H1 (cell line): ENCODE measurements at regions not wholly inside any gene's neighbourhood (a gene's known extent, or its start where the extent isn't known, plus 50 kb on each side); places are given as distances from the start of the nearest gene placed in this dataset.

Experiments
- CTCF ChIA-PET: fragments of 300-600 bp; sonication (Branson Sonifier 250); formaldehyde crosslinking; loops from one replicate; lab custom pipeline; 2021; ENCODE audit not compliant: partially characterized antibody; lab: Charles Lee
- POLR2A ChIA-PET: fragments of 300-600 bp; sonication (Branson Sonifier 250); formaldehyde crosslinking; loops from one replicate; lab custom pipeline; 2021; ENCODE audit warnings: inconsistent platforms; ENCODE audit not compliant: partially characterized antibody; lab: Charles Lee
- DNase-seq, 2 experiments: peaks; one replicate each; pipeline versions ENCODE4 v3.0.0 to v3.0.0-alpha.2; 2010 to 2022; ENCODE audit warnings: low spot score in 2 of 2, low read depth in 1 of 2, mixed read lengths in 1 of 2
- FAIRE-seq: peaks from 2 replicates; lab custom pipeline; 2011; peaks lifted over from hg19 to GRCh38; lab: Jason Lieb, UNC
- H2AFZ ChIP-seq: 2 replicates; pipeline ENCODE4 v1.8.1; 2012; ENCODE audit warnings: low read length, inconsistent platforms
- H2AK5ac ChIP-seq: 2 replicates; pipeline ENCODE4 v1.6.1; 2013; ENCODE audit warnings: low read depth, low read length
- H2BK120ac ChIP-seq: replicated peaks from 2 replicates; pipeline ENCODE3; 2013; ENCODE audit warnings: low read depth, low read length, inconsistent platforms
- H2BK12ac ChIP-seq: 2 replicates; pipeline ENCODE4 v1.6.1; 2013; ENCODE audit warnings: low read depth, low read length
- H2BK15ac ChIP-seq: 2 replicates; pipeline ENCODE4 v1.6.1; 2013; ENCODE audit warnings: low read length
- H2BK20ac ChIP-seq: 2 replicates; pipeline ENCODE4 v1.6.1; 2013; ENCODE audit warnings: low read length
- H2BK5ac ChIP-seq: 2 replicates; pipeline ENCODE4 v1.6.1; 2013; ENCODE audit warnings: low read depth, low read length
- H3K14ac ChIP-seq: 2 replicates; pipeline ENCODE4 v1.6.1; 2013; ENCODE audit warnings: inconsistent platforms; ENCODE audit not compliant: insufficient read length
- H3K18ac ChIP-seq: 2 replicates; pipeline ENCODE4 v1.6.1; 2013; ENCODE audit warnings: low read length; ENCODE audit errors: extremely low read depth
- H3K23ac ChIP-seq: 2 replicates; pipeline ENCODE4 v1.6.1; 2013; ENCODE audit warnings: inconsistent platforms; ENCODE audit not compliant: insufficient read length
- H3K23me2 ChIP-seq: 2 replicates; pipeline ENCODE4 v1.6.1; 2013; ENCODE audit warnings: low read depth, low read length
- H3K27ac ChIP-seq: 2 replicates; pipeline ENCODE4 v1.6.1; 2011; ENCODE audit warnings: low read depth, low read length, inconsistent platforms
- H3K27me3 ChIP-seq, 4 experiments: replicated peaks in 1 of 4; 1 replicate in 1 of 4; 2 replicates in 3 of 4; pipeline versions ENCODE4 v1.6.1 to v1.8.1; 2011 to 2013; ENCODE audit warnings: low read length in 3 of 4, mild to moderate bottlenecking in 3 of 4, inconsistent platforms in 2 of 4, mixed read lengths in 2 of 4, moderate library complexity in 1 of 4; ENCODE audit not compliant: control insufficient read depth in 3 of 4, insufficient read depth in 3 of 4; ENCODE audit errors: extremely low read depth in 1 of 4
- H3K36me3 ChIP-seq, 4 experiments: 2 replicates each; pipeline versions ENCODE4 v1.6.1 to v1.8.1; 2011 to 2013; ENCODE audit warnings: mild to moderate bottlenecking in 4 of 4, low read length in 3 of 4, moderate library complexity in 2 of 4, control low read depth in 1 of 4, inconsistent platforms in 1 of 4; ENCODE audit not compliant: insufficient read depth in 4 of 4, control insufficient read depth in 2 of 4
- H3K4ac ChIP-seq: replicated peaks from 2 replicates; pipeline ENCODE3; 2013; ENCODE audit warnings: low read length, low read depth, mixed read lengths, inconsistent platforms; ENCODE audit not compliant: insufficient read length
- H3K4me1 ChIP-seq, 4 experiments: replicated peaks in 1 of 4; 1 replicate in 1 of 4; 2 replicates in 3 of 4; pipeline versions ENCODE4 v1.6.1 to v1.8.1; 2011 to 2013; ENCODE audit warnings: low read length in 3 of 4, inconsistent platforms in 2 of 4, mixed read lengths in 1 of 4; ENCODE audit not compliant: insufficient read depth in 4 of 4, control insufficient read depth in 3 of 4
- H3K4me2 ChIP-seq, 2 experiments: 2 replicates each; pipeline versions ENCODE4 v1.6.1 to v1.8.1; 2011 to 2013; ENCODE audit warnings: low read depth in 2 of 2, low read length in 2 of 2, control low read depth in 1 of 2, inconsistent platforms in 1 of 2, mild to moderate bottlenecking in 1 of 2; ENCODE audit not compliant: insufficient read depth in 1 of 2
- H3K4me3 ChIP-seq, 4 experiments: fragments of 200-600, 300-600 bp in 1 of 4; sonication (generic), shearing (Covaris generic), sonication (Bioruptor Twin) in 1 of 4; 2 replicates each; pipeline versions ENCODE4 v1.5.1 to v1.8.1; 2011 to 2016; ENCODE audit warnings: low read length in 4 of 4, low read depth in 3 of 4, control low read depth in 2 of 4, inconsistent platforms in 2 of 4, mild to moderate bottlenecking in 2 of 4, mixed read lengths in 1 of 4, moderate library complexity in 1 of 4; ENCODE audit not compliant: insufficient read depth in 2 of 4; ENCODE audit errors: extremely low read depth in 1 of 4
- H3K56ac ChIP-seq: replicated peaks from 2 replicates; pipeline ENCODE3; 2013; ENCODE audit warnings: low read depth, mild to moderate bottlenecking, mixed read lengths, low read length, inconsistent platforms; ENCODE audit not compliant: insufficient read length
- H3K79me1 ChIP-seq: 2 replicates; pipeline ENCODE4 v1.6.1; 2013; ENCODE audit warnings: low read depth, low read length, control low read depth
- H3K79me2 ChIP-seq, 2 experiments: 2 replicates each; pipeline versions ENCODE4 v1.6.1 to v1.8.1; 2012 to 2013; ENCODE audit warnings: low read length in 2 of 2, mild to moderate bottlenecking in 2 of 2, inconsistent platforms in 1 of 2; ENCODE audit not compliant: insufficient read depth in 2 of 2, control insufficient read depth in 1 of 2
- H3K9ac ChIP-seq, 4 experiments: replicated peaks in 1 of 4; 1 replicate in 1 of 4; 2 replicates in 3 of 4; pipeline versions ENCODE4 v1.6.1 to v1.8.1; 2011 to 2013; ENCODE audit warnings: low read depth in 3 of 4, low read length in 3 of 4, control low read depth in 2 of 4, mild to moderate bottlenecking in 2 of 4, moderate library complexity in 2 of 4, inconsistent platforms in 1 of 4; ENCODE audit errors: extremely low read depth in 1 of 4
- H3K9me3 ChIP-seq, 2 experiments: 2 replicates each; pipeline versions ENCODE4 v1.6.1 to v1.8.1; 2012 to 2013; ENCODE audit warnings: mild to moderate bottlenecking in 2 of 2, moderate library complexity in 2 of 2, control low read depth in 1 of 2, inconsistent platforms in 1 of 2, low read depth in 1 of 2, low read length in 1 of 2, mixed read lengths in 1 of 2; ENCODE audit not compliant: insufficient read depth in 2 of 2
- H4K20me1 ChIP-seq, 2 experiments: replicated peaks in 1 of 2; 2 replicates each; pipeline versions ENCODE3 to v1.8.1; 2011 to 2013; ENCODE audit warnings: inconsistent platforms in 2 of 2, low read length in 2 of 2, mild to moderate bottlenecking in 1 of 2; ENCODE audit not compliant: insufficient read depth in 2 of 2, control insufficient read depth in 1 of 2
- H4K5ac ChIP-seq: 2 replicates; pipeline ENCODE4 v1.6.1; 2013; ENCODE audit warnings: low read length, low read depth, mixed read lengths, inconsistent platforms; ENCODE audit not compliant: insufficient read length
- H4K8ac ChIP-seq: 2 replicates; pipeline ENCODE4 v1.8.0; 2013; ENCODE audit warnings: mild to moderate bottlenecking, moderate library complexity, low read length, inconsistent platforms; ENCODE audit not compliant: insufficient read depth; ENCODE audit errors: extremely low read depth
- H4K91ac ChIP-seq: replicated peaks from 2 replicates; pipeline ENCODE3; 2013; ENCODE audit warnings: low read length, mixed read lengths, inconsistent platforms; ENCODE audit not compliant: insufficient read length
- SRF ChIP-seq: IDR thresholded peaks from 2 replicates; pipeline ENCODE4 v1.6.1; 2011; ENCODE audit warnings: mild to moderate bottlenecking, low read depth, low read length, moderate library complexity
- WGBS, 2 experiments: shearing (Covaris generic) in 1 of 2; methylation state at CpG; one replicate each; pipeline versions ENCODE4 v1.1.6 to v1.1.7; 2013 to 2015; ENCODE audit warnings: low lambda C conversion rate in 2 of 2, mixed read lengths in 2 of 2, inconsistent platforms in 1 of 2, low coverage in 1 of 2, missing lambda C conversion rate in 1 of 2; ENCODE audit not compliant: insufficient replicate concordance in 2 of 2, insufficient coverage in 1 of 2, insufficient read length in 1 of 2; ENCODE audit errors: extremely low coverage in 1 of 2, missing lambda C conversion rate in 1 of 2; 5-methylcytosine and 5-hydroxymethylcytosine counted together

DNA sequence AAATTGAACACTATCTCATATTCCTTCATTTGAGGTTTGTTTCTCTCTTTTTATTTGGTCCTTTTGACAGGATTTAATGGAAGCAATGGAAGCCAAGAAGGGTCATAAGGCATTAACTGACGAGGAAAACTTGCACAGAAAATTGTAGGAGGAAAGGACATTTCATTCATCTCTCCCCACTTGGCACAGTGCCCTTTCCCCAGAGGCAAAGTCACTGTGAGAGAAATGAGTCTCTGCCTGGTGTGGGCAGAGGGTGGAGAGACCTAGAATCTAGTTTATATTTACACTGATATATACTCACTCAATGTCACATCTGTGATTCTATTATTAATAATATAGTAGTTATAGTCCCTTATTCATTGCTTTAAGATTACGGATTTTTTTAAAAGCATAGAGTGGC, 324.6 kb upstream of the IL12A start:
- Histone ChIP-seq H3K27ac (no peak overlapping the region), H4K5ac (no peak overlapping the region), H3K4me2 (no peak overlapping the region), H2BK15ac (no peak overlapping the region), H3K18ac (no peak overlapping the region), H3K36me3 (no peaks in the 10 kb centered on the region), H3K14ac (no peak overlapping the region), H3K79me2 (no peaks in the 10 kb centered on the region), H3K4me1 (no peaks in the 10 kb centered on the region), H2BK12ac (no peak overlapping the region), H3K56ac (no peak overlapping the region), H3K9ac (no peak overlapping the region), H2BK20ac (no peak overlapping the region), H4K91ac (no peak overlapping the region), H3K23me2 (no peaks in the 10 kb centered on the region), H3K27me3 (no peaks in the 10 kb centered on the region), H2BK5ac (no peak overlapping the region), H2BK120ac (no peak overlapping the region), H2AFZ (no peak overlapping the region), H3K79me1 (no peaks in the 10 kb centered on the region), H3K23ac (no peak overlapping the region), H4K8ac (no peak overlapping the region), H3K4ac (no peak overlapping the region), H3K9me3 (no peaks in the 10 kb centered on the region), H3K4me3 (no peak overlapping the region), H4K20me1 (no peaks in the 10 kb centered on the region), H2AK5ac (no peak overlapping the region)
- ChIA-PET POLR2A (no interaction called here), CTCF (interaction anchor here (0.6 kb wide), 1 partner anchor 164 kb away, joined by 3 read pairs; no protein-coding TSS in a partner anchor)
- TF ChIP-seq SRF, result no peak
- FAIRE-seq, result no peak
- no peak for DNase-seq
- WGBS, 2 experiments, result 96% methylated on average over 2 of the region's 2 CpGs; no CpG with 5 or more reads in 1 of the 2 experiments
